ENCODE measurements at regions not wholly inside any gene's neighbourhood (a gene's known extent, or its start where the extent isn't known, plus 50 kb on each side); places are given as distances from the start of the nearest gene placed in this dataset.

- TF ChIP-seq E2F4 (CRISPR knock-in tag; IDR thresholded peaks at IDR 0.05; ENCODE audit: low read depth) (no peak), ZBTB34 (CRISPR knock-in tag; IDR thresholded peaks at IDR 0.05) (no peak)
Observed at GRCh38 chr15:98506172-98506571, 142.2 kb upstream of the IGF1R start (continued).

- Histone ChIP-seq H3K27ac (ENCODE audit: extremely low read depth, low read depth, low read length) (no peak overlapping the region), H3K79me2 (ENCODE audit: control insufficient read depth, insufficient read depth, low read length) (no peaks in the 10 kb centered on the region), H3K4me3 (no peak overlapping the region), H3K27me3 (ENCODE audit: control insufficient read depth in 2 of 2, insufficient read depth in 2 of 2, low read length in 2 of 2) (peaks cover 0 to 15% of the 10 kb centered on the region in 2 experiments; a peak in 3 of 5 replicates), H3K9ac (ENCODE audit: insufficient read depth in 1 of 2, low read depth in 2 of 2, low read length in 2 of 2) (no peak overlapping the region), H3K9me3 (replicated peaks; ENCODE audit: control insufficient read depth, insufficient read depth, low read depth, low read length) (no peaks in the 10 kb centered on the region), H4K20me1 (replicated peaks; ENCODE audit: control insufficient read depth, insufficient read depth, low read length) (no peaks in the 10 kb centered on the region), H2AFZ (ENCODE audit: low read depth, low read length) (no peak overlapping the region), H3K4me2 (ENCODE audit: insufficient read depth, low read length) (no peak overlapping the region), H3K9me1 (ENCODE audit: control insufficient read depth, insufficient read depth, low read length) (no peaks in the 10 kb centered on the region), H3K4me1 (replicated peaks in 1 of 2; ENCODE audit: control insufficient read depth in 2 of 2, insufficient read depth in 2 of 2, low read length in 2 of 2) (no peaks in the 10 kb centered on the region), H3K36me3 (ENCODE audit: control insufficient read depth, insufficient read depth, low read length) (no peaks in the 10 kb centered on the region)
- intact Hi-C loops (cut with micrococcal nuclease) (no loop called here), in situ Hi-C loops (cut with MboI) (no loop called here)
- POLR2A ChIA-PET = no interaction called here
- 3% methylated on average over 7 of the region's 7 CpGs for WGBS (ENCODE audit: insufficient coverage, low coverage, missing lambda C conversion rate)
- FAIRE-seq (no peak), ATAC-seq (no peak), DNase-seq (ENCODE audit: extremely low read depth in 1 of 4, low spot score in 3 of 4) (no peak)
- CTCF ChIA-PET (ENCODE audit: low intra/inter-chr PET ratio) = no interaction called here
- no TSS peak for BruUV-seq (replicated peaks)
- no peak for TF ChIP-seq ELK1 (CRISPR knock-in tag; IDR thresholded peaks at IDR 0.05)
- no peak for TF ChIP-seq ETS2 (tag; IDR thresholded peaks at IDR 0.05; ENCODE audit: borderline replicate concordance, poor library complexity, severe bottlenecking)
- no peak for TF ChIP-seq SREBF1 (IDR thresholded peaks at IDR 0.05; ENCODE audit: borderline replicate concordance, low read depth, low read length)
- TF ChIP-seq CEBPZ (IDR thresholded peaks at IDR 0.05; ENCODE audit: borderline replicate concordance, low read depth, low read length) = no peak
- no peak for TF ChIP-seq TOE1 (IDR thresholded peaks at IDR 0.05; ENCODE audit: borderline replicate concordance)
- TF ChIP-seq TOE1 (CRISPR knock-in tag; IDR thresholded peaks at IDR 0.05; ENCODE audit: borderline replicate concordance, low read depth) = no peak
- TF ChIP-seq PHTF2 (CRISPR knock-in tag; IDR thresholded peaks at IDR 0.05) = no peak
- no peak for TF ChIP-seq MEF2D (tag; conservative IDR thresholded peaks at IDR 0.05; ENCODE audit: low read depth)
- TF ChIP-seq MEIS2 (IDR thresholded peaks at IDR 0.05; ENCODE audit: partially characterized antibody) = no peak
Observed at GRCh38 chr15:98506711-98507110, 141.6 kb upstream of the IGF1R start.
